ENCODE measurements at regions not wholly inside any gene's neighbourhood (a gene's known extent, or its start where the extent isn't known, plus 50 kb on each side); places are given as distances from the start of the nearest gene placed in this dataset.

- no peak for TF ChIP-seq EZH2 (IDR thresholded peaks at IDR 0.05; ENCODE audit: insufficient read depth, low read length)
- no peak for TF ChIP-seq CTCF (IDR thresholded peaks at IDR 0.05; ENCODE audit: insufficient read depth, low read depth, low read length)
Measured at GRCh38 chr9:117787746-117788145, 83.5 kb downstream of the TLR4 start.

All from astrocyte (in vitro differentiated cells and primary cell).